Memory B cell (primary cell): ENCODE measurements at regions not wholly inside any gene's neighbourhood (a gene's known extent, or its start where the extent isn't known, plus 50 kb on each side); places are given as distances from the start of the nearest gene placed in this dataset.
A peak's percentile ranks its signal among the peaks of the same experiment; 100 is the strongest.
"Not testable (repeated sequence)": the region's sequence is repeated elsewhere in the genome, so short reads cannot be mapped to it uniquely, and the experiment has no call there.

Source experiments
- ATAC-seq: fragments of 150-1000 bp; cut with Tn5 transposase; 2 replicates; pipeline ENCODE4 v1.10.0; 2021; ENCODE audit warnings: low read depth, mild to moderate bottlenecking, moderate library complexity
- DNase-seq, 2 donors: peaks; one replicate each; pipeline ENCODE4 v3.0.0; 2022; ENCODE audit warnings: low spot score in 2 of 2
- H3K27ac Mint-ChIP-seq: one replicate; pipeline ENCODE4 v1.8.0; 2022; ENCODE audit warnings: mild to moderate bottlenecking, moderate library complexity, mixed read lengths
- H3K27me3 Mint-ChIP-seq: one replicate; pipeline ENCODE4 v1.8.0; 2022; ENCODE audit warnings: mixed read lengths
- H3K36me3 Mint-ChIP-seq: one replicate; pipeline ENCODE4 v1.8.0; 2022; ENCODE audit warnings: mild to moderate bottlenecking, mixed read lengths
- H3K4me1 Mint-ChIP-seq: one replicate; pipeline ENCODE4 v1.8.0; 2022; ENCODE audit warnings: mixed read lengths
- H3K4me3 Mint-ChIP-seq: one replicate; pipeline ENCODE4 v1.8.0; 2022; ENCODE audit warnings: mild to moderate bottlenecking, moderate library complexity, mixed read lengths
- H3K9me3 Mint-ChIP-seq: one replicate; pipeline ENCODE4 v1.8.0; 2022; ENCODE audit warnings: mixed read lengths

- no peaks in the 10 kb centered on the region for H3K9me3 Mint-ChIP-seq
- H3K27me3 Mint-ChIP-seq: peaks cover 19% of the 10 kb centered on the region
- no peaks in the 10 kb centered on the region for H3K36me3 Mint-ChIP-seq
- no peaks in the 10 kb centered on the region for H3K4me1 Mint-ChIP-seq
- ATAC-seq (no peak), DNase-seq (no peak)
- no peak overlapping the region for H3K4me3 Mint-ChIP-seq
- no peak overlapping the region for H3K27ac Mint-ChIP-seq
Observed at GRCh38 chr5:69004127-69004526, 89.7 kb upstream of the SLC30A5 start.

- Mint-ChIP-seq H3K4me3 (no peak overlapping the region), H3K4me1 (no peaks in the 10 kb centered on the region), H3K27ac (no peak overlapping the region), H3K36me3 (no peaks in the 10 kb centered on the region), H3K9me3 (no peaks in the 10 kb centered on the region), H3K27me3 (peaks cover 21% of the 10 kb centered on the region)
- DNase-seq (no peak), ATAC-seq (no peak)
Observed at GRCh38 chr5:69004676-69005075, 89.1 kb upstream of the SLC30A5 start.

GRCh38 chr5:69006030-69006429, 87.8 kb upstream of the SLC30A5 start:
- no peaks in the 10 kb centered on the region for H3K36me3 Mint-ChIP-seq
- H3K4me3 Mint-ChIP-seq: no peak overlapping the region
- no peak for ATAC-seq

GRCh38 chr5:69007163-69007562, 86.7 kb upstream of the SLC30A5 start:
- H3K4me3 Mint-ChIP-seq: no peak overlapping the region
- H3K27me3 Mint-ChIP-seq: peaks cover 20% of the 10 kb centered on the region
- no peaks in the 10 kb centered on the region for H3K36me3 Mint-ChIP-seq
- no peak overlapping the region for H3K27ac Mint-ChIP-seq
- ATAC-seq (no peak), DNase-seq (no peak)
- no peaks in the 10 kb centered on the region for H3K4me1 Mint-ChIP-seq
- no peaks in the 10 kb centered on the region for H3K9me3 Mint-ChIP-seq

More at GRCh38 chr5:69006030-69006429, 87.8 kb upstream of the SLC30A5 start:
- no peaks in the 10 kb centered on the region for H3K9me3 Mint-ChIP-seq
- no peak overlapping the region for H3K27ac Mint-ChIP-seq
- DNase-seq: no peak
- H3K4me1 Mint-ChIP-seq: no peaks in the 10 kb centered on the region
- peaks cover 22% of the 10 kb centered on the region for H3K27me3 Mint-ChIP-seq

GRCh38 chr5:69007726-69008368, 86.0 kb upstream of the SLC30A5 start:
- ATAC-seq: peak; percentile 87
- no peaks in the 10 kb centered on the region for H3K9me3 Mint-ChIP-seq
- H3K4me3 Mint-ChIP-seq: no peak overlapping the region
- peak; percentile 41 to 61 for DNase-seq
- H3K36me3 Mint-ChIP-seq: no peaks in the 10 kb centered on the region
- no peaks in the 10 kb centered on the region for H3K4me1 Mint-ChIP-seq
- H3K27me3 Mint-ChIP-seq: peaks cover 20% of the 10 kb centered on the region
- H3K27ac Mint-ChIP-seq: no peak overlapping the region

- peaks cover 7% of the 10 kb centered on the region for H3K9me3 Mint-ChIP-seq
- no peak overlapping the region for H3K4me3 Mint-ChIP-seq
- peaks cover 14% of the 10 kb centered on the region for H3K27me3 Mint-ChIP-seq
- ATAC-seq (no peak), DNase-seq (no peak)
- H3K27ac Mint-ChIP-seq: no peak overlapping the region
- peaks cover 2% of the 10 kb centered on the region for H3K36me3 Mint-ChIP-seq
- H3K4me1 Mint-ChIP-seq: peaks cover 3% of the 10 kb centered on the region
Observed at GRCh38 chr5:69010476-69010875, 83.3 kb upstream of the SLC30A5 start.

GRCh38 chr5:69011910-69012309, 81.9 kb upstream of the SLC30A5 start:
- ATAC-seq: no peak
- no peak overlapping the region for H3K4me3 Mint-ChIP-seq
- no peak for DNase-seq
- H3K27me3 Mint-ChIP-seq: peaks cover 8% of the 10 kb centered on the region
- peaks cover 2% of the 10 kb centered on the region for H3K36me3 Mint-ChIP-seq
- H3K4me1 Mint-ChIP-seq: peaks cover 3% of the 10 kb centered on the region
- H3K27ac Mint-ChIP-seq: no peak overlapping the region
- H3K9me3 Mint-ChIP-seq: peaks cover 7% of the 10 kb centered on the region

GRCh38 chr5:69013481-69013880, 80.3 kb upstream of the SLC30A5 start:
- DNase-seq (no peak), ATAC-seq (no peak)
- Mint-ChIP-seq H3K27ac (peak overlapping the region; percentile 88), H3K4me1 (peaks cover 3% of the 10 kb centered on the region), H3K4me3 (no peak overlapping the region), H3K36me3 (peaks cover 2% of the 10 kb centered on the region), H3K27me3 (peaks cover 5% of the 10 kb centered on the region), H3K9me3 (peaks cover 7% of the 10 kb centered on the region)

- H3K9me3 Mint-ChIP-seq, ATAC-seq, H3K27me3 Mint-ChIP-seq: not testable (repeated sequence)
Observed at GRCh38 chr5:69014007-69014406, 79.8 kb upstream of the SLC30A5 start.

GRCh38 chr5:69019668-69020375, 74.0 kb upstream of the SLC30A5 start:
- ATAC-seq (no peak), DNase-seq (no peak)
- H3K9me3 Mint-ChIP-seq: no peaks in the 10 kb centered on the region
- H3K27ac Mint-ChIP-seq: no peak overlapping the region
- no peaks in the 10 kb centered on the region for H3K36me3 Mint-ChIP-seq
- H3K4me3 Mint-ChIP-seq: no peak overlapping the region
- peaks cover 14% of the 10 kb centered on the region for H3K27me3 Mint-ChIP-seq
- H3K4me1 Mint-ChIP-seq: no peaks in the 10 kb centered on the region

More at GRCh38 chr5:69014007-69014406, 79.8 kb upstream of the SLC30A5 start:
- not testable (repeated sequence) for DNase-seq, H3K4me1 Mint-ChIP-seq, H3K36me3 Mint-ChIP-seq, H3K4me3 Mint-ChIP-seq
- H3K27ac Mint-ChIP-seq: peak overlapping the region; percentile 88

- no peaks in the 10 kb centered on the region for H3K9me3 Mint-ChIP-seq
- H3K4me3 Mint-ChIP-seq: no peak overlapping the region
- no peak overlapping the region for H3K27ac Mint-ChIP-seq
- peaks cover 14% of the 10 kb centered on the region for H3K27me3 Mint-ChIP-seq
- ATAC-seq: no peak
- DNase-seq: no peak
- no peaks in the 10 kb centered on the region for H3K4me1 Mint-ChIP-seq
- no peaks in the 10 kb centered on the region for H3K36me3 Mint-ChIP-seq
Observed at GRCh38 chr5:69024241-69024651, 69.6 kb upstream of the SLC30A5 start.

GRCh38 chr5:69029292-69029691, 64.5 kb upstream of the SLC30A5 start:
- DNase-seq (no peak), ATAC-seq (no peak)
- Mint-ChIP-seq H3K4me3 (no peak overlapping the region), H3K4me1 (no peaks in the 10 kb centered on the region), H3K36me3 (no peaks in the 10 kb centered on the region), H3K27ac (no peak overlapping the region), H3K27me3 (peaks cover 5% of the 10 kb centered on the region), H3K9me3 (no peaks in the 10 kb centered on the region)

- Mint-ChIP-seq H3K9me3 (no peaks in the 10 kb centered on the region), H3K36me3 (no peaks in the 10 kb centered on the region), H3K4me3 (no peak overlapping the region), H3K4me1 (no peaks in the 10 kb centered on the region), H3K27me3 (peaks cover 5% of the 10 kb centered on the region), H3K27ac (no peak overlapping the region)
- no peak for DNase-seq
- ATAC-seq: no peak
Observed at GRCh38 chr5:69030358-69031062, 63.3 kb upstream of the SLC30A5 start.

- no peak for ATAC-seq
- peaks cover 5% of the 10 kb centered on the region for H3K27me3 Mint-ChIP-seq
- H3K36me3 Mint-ChIP-seq: no peaks in the 10 kb centered on the region
- no peak overlapping the region for H3K4me3 Mint-ChIP-seq
- DNase-seq: no peak
- no peaks in the 10 kb centered on the region for H3K9me3 Mint-ChIP-seq
- H3K4me1 Mint-ChIP-seq: no peaks in the 10 kb centered on the region
- no peak overlapping the region for H3K27ac Mint-ChIP-seq
Observed at GRCh38 chr5:69032009-69032408, 61.8 kb upstream of the SLC30A5 start.
